ENCODE measurements at regions not wholly inside any gene's neighbourhood (a gene's known extent, or its start where the extent isn't known, plus 50 kb on each side); places are given as distances from the start of the nearest gene placed in this dataset.

GRCh38 chr2:49686291-49686690 lies 532.0 kb upstream of the FSHR start:
- H4K8ac ChIP-seq (replicated peaks; ENCODE audit: insufficient read length, low read depth, low read length): no peak overlapping the region
- no peak overlapping the region for H3K27ac ChIP-seq (ENCODE audit: insufficient read length, low read depth, low read length)
- no peaks in the 10 kb centered on the region for H4K20me1 ChIP-seq (ENCODE audit: control insufficient read depth, insufficient read depth, insufficient read length)
- H3K27me3 Mint-ChIP-seq (ENCODE audit: low read depth): no peaks in the 10 kb centered on the region
- H3K9me3 Mint-ChIP-seq: no peaks in the 10 kb centered on the region
- H2BK120ac ChIP-seq (ENCODE audit: low read depth, low read length, poor library complexity, severe bottlenecking): no peak overlapping the region
- no peak overlapping the region for H3K4ac ChIP-seq (ENCODE audit: low read depth, low read length)
- H3K36me3 Mint-ChIP-seq (ENCODE audit: insufficient read depth in 1 of 3, low read depth in 3 of 3): no peaks in the 10 kb centered on the region
- no peak overlapping the region for H2AFZ ChIP-seq (ENCODE audit: low read length)
- no peak overlapping the region for H3K14ac ChIP-seq (ENCODE audit: insufficient read depth, low read length)
- H3K9me3 ChIP-seq (ENCODE audit: control insufficient read depth, low read depth, low read length): no peaks in the 10 kb centered on the region
- no peak overlapping the region for H3K56ac ChIP-seq (ENCODE audit: insufficient read length, low read depth, low read length)
- peak; percentile 38 for DNase-seq
- peaks cover 0 to 3% of the 10 kb centered on the region in 2 experiments; a peak in 1 of 4 replicates for H3K4me1 Mint-ChIP-seq
- H3K27ac Mint-ChIP-seq: no peak overlapping the region
- H2BK15ac ChIP-seq (ENCODE audit: low read depth, low read length): no peak overlapping the region
- WGBS (ENCODE audit: extremely low coverage, insufficient read length, low lambda C conversion rate): no CpG with 5 or more reads among the region's 2 CpGs
- no peak overlapping the region for H4K5ac ChIP-seq (ENCODE audit: insufficient read length, low read depth, low read length)
- H2AK5ac ChIP-seq (ENCODE audit: insufficient read length, low read length): no peak overlapping the region
- no peaks in the 10 kb centered on the region for H3K27me3 ChIP-seq (ENCODE audit: insufficient read depth, low read length)
- H3T11ph ChIP-seq (ENCODE audit: low read length): no peak overlapping the region
- no peaks in the 10 kb centered on the region for H3K23me2 ChIP-seq (ENCODE audit: insufficient read length, low read depth, low read length, poor library complexity, severe bottlenecking)
- H3K4me1 ChIP-seq (ENCODE audit: insufficient read depth, low read length): no peaks in the 10 kb centered on the region
- no peak overlapping the region for H2BK20ac ChIP-seq (ENCODE audit: low read depth, low read length, poor library complexity, severe bottlenecking)
- no peak overlapping the region for H2BK5ac ChIP-seq (ENCODE audit: insufficient read length, low read length)
- no peak overlapping the region for H3K4me3 Mint-ChIP-seq
- H3K9ac ChIP-seq (ENCODE audit: extremely low read depth, insufficient read length, low read length): no peak overlapping the region
- H3K23ac ChIP-seq (ENCODE audit: insufficient read length, low read depth, low read length): no peak overlapping the region
- no peak overlapping the region for H2BK12ac ChIP-seq (ENCODE audit: insufficient read length, low read depth, low read length)
- no peak overlapping the region for H3K4me2 ChIP-seq (ENCODE audit: insufficient read depth, insufficient read length, low read length)
- no peak overlapping the region for H4K91ac ChIP-seq (ENCODE audit: insufficient read length, low read depth, low read length)
- H3K79me2 ChIP-seq (ENCODE audit: insufficient read depth, low read length): no peaks in the 10 kb centered on the region
- TF ChIP-seq, protein P1, sequence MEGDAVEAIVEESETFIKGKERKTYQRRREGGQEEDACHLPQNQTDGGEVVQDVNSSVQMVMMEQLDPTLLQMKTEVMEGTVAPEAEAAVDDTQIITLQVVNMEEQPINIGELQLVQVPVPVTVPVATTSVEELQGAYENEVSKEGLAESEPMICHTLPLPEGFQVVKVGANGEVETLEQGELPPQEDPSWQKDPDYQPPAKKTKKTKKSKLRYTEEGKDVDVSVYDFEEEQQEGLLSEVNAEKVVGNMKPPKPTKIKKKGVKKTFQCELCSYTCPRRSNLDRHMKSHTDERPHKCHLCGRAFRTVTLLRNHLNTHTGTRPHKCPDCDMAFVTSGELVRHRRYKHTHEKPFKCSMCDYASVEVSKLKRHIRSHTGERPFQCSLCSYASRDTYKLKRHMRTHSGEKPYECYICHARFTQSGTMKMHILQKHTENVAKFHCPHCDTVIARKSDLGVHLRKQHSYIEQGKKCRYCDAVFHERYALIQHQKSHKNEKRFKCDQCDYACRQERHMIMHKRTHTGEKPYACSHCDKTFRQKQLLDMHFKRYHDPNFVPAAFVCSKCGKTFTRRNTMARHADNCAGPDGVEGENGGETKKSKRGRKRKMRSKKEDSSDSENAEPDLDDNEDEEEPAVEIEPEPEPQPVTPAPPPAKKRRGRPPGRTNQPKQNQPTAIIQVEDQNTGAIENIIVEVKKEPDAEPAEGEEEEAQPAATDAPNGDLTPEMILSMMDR (conservative IDR thresholded peaks at IDR 0.05): no peak
- H3K18ac ChIP-seq (ENCODE audit: insufficient read length, low read depth, low read length): no peak overlapping the region
- no peaks in the 10 kb centered on the region for H3K79me1 ChIP-seq (ENCODE audit: insufficient read depth, low read depth, low read length, poor library complexity, severe bottlenecking)
